Prostate gland (tissue), 2 donors: ENCODE measurements at regions not wholly inside any gene's neighbourhood (a gene's known extent, or its start where the extent isn't known, plus 50 kb on each side); places are given as distances from the start of the nearest gene placed in this dataset.

Source experiments
- POLR2A ChIP-seq: fragments of 450-650 bp; IDR thresholded peaks from one replicate; pipeline ENCODE4 v1.6.1; 2016; ENCODE audit warnings: antibody characterized with exemption, mild to moderate bottlenecking
- POLR2AphosphoS5 ChIP-seq: sonication (generic); formaldehyde crosslinking; IDR thresholded peaks from one replicate; pipeline ENCODE4 v1.6.1; 2017; ENCODE audit warnings: antibody characterized with exemption
- TF ChIP-seq, protein P1 (sequence below), 4 experiments: fragments of 200-600 bp in 2 of 4; fragments of 450-650 bp in 2 of 4; sonication (generic) in 2 of 4; IDR thresholded peaks; 1 replicate in 3 of 4; 2 replicates in 1 of 4; pipeline ENCODE4 v1.5.1; 2016 to 2019; ENCODE audit warnings: antibody characterized with exemption in 4 of 4, mild to moderate bottlenecking in 2 of 4, moderate library complexity in 2 of 4

DNA sequence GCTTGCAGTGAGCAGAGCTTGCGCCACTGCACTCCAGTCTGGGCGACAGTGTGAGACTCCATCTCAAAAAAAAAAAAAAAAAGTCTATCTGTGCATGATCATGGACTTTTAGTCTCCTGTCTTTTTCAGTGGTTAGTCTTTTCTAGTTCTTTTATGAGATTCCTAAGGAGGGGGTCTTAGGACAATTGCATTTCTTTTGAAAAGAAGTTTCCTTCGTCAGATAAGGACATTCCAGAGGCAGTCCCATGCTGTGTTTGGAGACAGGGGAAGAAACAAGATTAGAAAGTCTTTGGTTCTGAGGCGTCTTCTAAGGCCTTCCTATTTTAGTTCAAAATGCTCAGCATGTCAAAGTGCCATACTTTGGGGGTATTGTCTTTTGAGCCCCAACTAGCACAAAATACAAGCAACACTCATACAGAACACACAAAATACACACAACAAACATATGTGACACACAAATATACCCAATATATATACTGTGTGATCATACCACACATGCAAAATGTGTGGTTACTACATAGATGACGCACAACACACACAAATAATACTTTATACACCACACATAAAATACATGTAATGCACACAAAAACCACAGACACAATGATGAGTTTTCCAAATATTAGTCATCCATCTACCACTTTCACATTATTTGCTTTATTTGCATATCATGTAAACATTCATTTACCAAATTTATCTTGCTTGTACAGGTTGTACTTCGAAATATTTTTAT, 394.5 kb downstream of the SPATA31D1 start:
- TF ChIP-seq, protein P1, sequence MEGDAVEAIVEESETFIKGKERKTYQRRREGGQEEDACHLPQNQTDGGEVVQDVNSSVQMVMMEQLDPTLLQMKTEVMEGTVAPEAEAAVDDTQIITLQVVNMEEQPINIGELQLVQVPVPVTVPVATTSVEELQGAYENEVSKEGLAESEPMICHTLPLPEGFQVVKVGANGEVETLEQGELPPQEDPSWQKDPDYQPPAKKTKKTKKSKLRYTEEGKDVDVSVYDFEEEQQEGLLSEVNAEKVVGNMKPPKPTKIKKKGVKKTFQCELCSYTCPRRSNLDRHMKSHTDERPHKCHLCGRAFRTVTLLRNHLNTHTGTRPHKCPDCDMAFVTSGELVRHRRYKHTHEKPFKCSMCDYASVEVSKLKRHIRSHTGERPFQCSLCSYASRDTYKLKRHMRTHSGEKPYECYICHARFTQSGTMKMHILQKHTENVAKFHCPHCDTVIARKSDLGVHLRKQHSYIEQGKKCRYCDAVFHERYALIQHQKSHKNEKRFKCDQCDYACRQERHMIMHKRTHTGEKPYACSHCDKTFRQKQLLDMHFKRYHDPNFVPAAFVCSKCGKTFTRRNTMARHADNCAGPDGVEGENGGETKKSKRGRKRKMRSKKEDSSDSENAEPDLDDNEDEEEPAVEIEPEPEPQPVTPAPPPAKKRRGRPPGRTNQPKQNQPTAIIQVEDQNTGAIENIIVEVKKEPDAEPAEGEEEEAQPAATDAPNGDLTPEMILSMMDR (IDR thresholded peaks at IDR 0.05) = no peak
- TF ChIP-seq POLR2AphosphoS5 = no peak
- no peak for TF ChIP-seq POLR2A
